ENCODE measurements at regions not wholly inside any gene's neighbourhood (a gene's known extent, or its start where the extent isn't known, plus 50 kb on each side); places are given as distances from the start of the nearest gene placed in this dataset.

DNA sequence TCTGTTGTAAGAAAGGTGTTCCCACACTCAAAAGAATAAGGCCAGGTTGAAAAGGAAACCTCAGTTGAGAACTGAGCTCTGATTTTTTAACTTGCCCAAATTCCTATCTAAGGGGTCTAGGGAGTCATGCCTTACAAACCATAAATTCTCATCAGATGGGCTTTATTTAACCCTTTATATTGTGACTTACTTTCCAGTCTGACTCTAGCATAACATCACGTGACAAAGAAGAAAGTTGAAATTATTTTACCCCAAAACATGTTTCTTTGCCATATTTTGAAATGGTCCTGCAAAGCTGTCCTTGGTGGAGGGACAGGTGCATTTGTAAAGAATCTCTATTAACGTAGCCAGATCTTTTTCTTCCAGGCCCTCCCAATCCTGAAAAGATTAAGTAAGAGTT, 411.7 kb downstream of the GALC start:
- no peaks in the 10 kb centered on the region for H3K36me3 Mint-ChIP-seq (ENCODE audit: low read depth)
- H3K4me1 Mint-ChIP-seq = no peaks in the 10 kb centered on the region
- no peak overlapping the region for H3K27ac Mint-ChIP-seq
- TF ChIP-seq, protein P1, sequence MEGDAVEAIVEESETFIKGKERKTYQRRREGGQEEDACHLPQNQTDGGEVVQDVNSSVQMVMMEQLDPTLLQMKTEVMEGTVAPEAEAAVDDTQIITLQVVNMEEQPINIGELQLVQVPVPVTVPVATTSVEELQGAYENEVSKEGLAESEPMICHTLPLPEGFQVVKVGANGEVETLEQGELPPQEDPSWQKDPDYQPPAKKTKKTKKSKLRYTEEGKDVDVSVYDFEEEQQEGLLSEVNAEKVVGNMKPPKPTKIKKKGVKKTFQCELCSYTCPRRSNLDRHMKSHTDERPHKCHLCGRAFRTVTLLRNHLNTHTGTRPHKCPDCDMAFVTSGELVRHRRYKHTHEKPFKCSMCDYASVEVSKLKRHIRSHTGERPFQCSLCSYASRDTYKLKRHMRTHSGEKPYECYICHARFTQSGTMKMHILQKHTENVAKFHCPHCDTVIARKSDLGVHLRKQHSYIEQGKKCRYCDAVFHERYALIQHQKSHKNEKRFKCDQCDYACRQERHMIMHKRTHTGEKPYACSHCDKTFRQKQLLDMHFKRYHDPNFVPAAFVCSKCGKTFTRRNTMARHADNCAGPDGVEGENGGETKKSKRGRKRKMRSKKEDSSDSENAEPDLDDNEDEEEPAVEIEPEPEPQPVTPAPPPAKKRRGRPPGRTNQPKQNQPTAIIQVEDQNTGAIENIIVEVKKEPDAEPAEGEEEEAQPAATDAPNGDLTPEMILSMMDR (IDR thresholded peaks at IDR 0.05) = no peak
- H3K27me3 Mint-ChIP-seq (ENCODE audit: low read depth, poor library complexity) = peaks cover 6% of the 10 kb centered on the region
- no peak overlapping the region for H3K4me3 Mint-ChIP-seq
- no peaks in the 10 kb centered on the region for H3K9me3 Mint-ChIP-seq
- DNase-seq = no peak

DNA sequence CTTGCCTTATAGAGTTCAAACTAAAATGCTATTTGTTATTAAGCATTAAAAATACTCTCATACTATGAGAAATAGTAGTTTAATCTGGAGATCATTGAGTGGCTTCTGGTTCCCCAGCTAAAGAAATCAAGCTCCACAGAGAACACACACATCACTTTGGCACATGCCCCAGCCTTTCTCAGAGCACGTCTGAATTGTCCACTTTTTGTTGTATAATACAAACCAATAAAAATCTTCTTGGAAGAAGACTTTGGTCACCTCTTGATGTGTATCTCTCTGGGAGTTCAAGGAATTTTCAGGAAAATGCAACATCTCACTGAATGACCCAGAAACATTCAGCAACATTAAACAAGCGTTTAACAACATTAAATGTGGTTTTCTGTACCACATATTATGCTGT, 413.9 kb downstream of the GALC start:
- Mint-ChIP-seq H3K27me3 (ENCODE audit: low read depth, poor library complexity) (peaks cover 7% of the 10 kb centered on the region), H3K4me3 (no peak overlapping the region), H3K36me3 (ENCODE audit: low read depth) (no peaks in the 10 kb centered on the region), H3K9me3 (no peaks in the 10 kb centered on the region), H3K4me1 (no peaks in the 10 kb centered on the region), H3K27ac (no peak overlapping the region)
- TF ChIP-seq, protein P1 (IDR thresholded peaks at IDR 0.05) = no peak
- no peak for DNase-seq

DNA sequence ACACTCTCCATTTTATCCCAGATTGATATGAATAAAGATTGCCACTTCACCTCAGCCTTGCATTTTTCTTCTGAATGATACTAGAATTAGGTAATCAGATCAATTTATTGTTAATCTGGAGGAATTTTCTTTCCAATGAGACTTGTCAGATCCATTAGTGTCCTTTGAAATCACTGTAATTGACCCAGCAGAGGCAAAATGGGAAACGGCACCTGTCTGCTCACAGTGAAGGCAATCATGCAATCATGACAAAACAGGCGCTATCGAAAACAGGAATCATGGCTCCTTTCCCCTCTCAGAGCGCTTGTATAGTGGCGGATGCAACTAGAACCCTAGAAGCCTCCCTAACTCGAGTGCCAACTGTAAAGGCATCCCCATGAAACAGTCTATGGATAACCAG, 417.6 kb downstream of the GALC start:
- H3K4me1 Mint-ChIP-seq = no peaks in the 10 kb centered on the region
- H3K9me3 Mint-ChIP-seq = no peaks in the 10 kb centered on the region
- no peak for DNase-seq
- no peak overlapping the region for H3K4me3 Mint-ChIP-seq
- peaks cover 10% of the 10 kb centered on the region for H3K27me3 Mint-ChIP-seq (ENCODE audit: low read depth, poor library complexity)
- no peaks in the 10 kb centered on the region for H3K36me3 Mint-ChIP-seq (ENCODE audit: low read depth)
- TF ChIP-seq, protein P1 (IDR thresholded peaks at IDR 0.05) = no peak
- no peak overlapping the region for H3K27ac Mint-ChIP-seq

DNA sequence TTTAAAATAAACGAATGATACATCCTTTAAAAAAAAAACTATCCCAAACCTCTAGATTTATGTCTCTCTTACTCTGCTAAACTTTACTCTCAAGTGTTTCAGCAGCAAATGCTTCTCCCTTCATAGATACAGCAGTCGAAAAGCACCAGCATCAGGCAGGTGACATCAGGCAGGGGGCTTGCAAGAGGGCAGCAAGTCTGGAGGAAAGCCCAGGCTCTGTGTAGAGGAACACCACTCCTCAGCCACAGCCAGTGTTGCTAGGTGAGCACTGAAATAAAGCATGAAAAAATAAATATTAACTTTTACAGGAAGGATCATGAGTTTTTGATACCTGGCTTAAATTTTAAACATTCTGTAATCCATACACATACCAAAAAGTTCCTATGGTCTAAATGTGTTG, 419.4 kb downstream of the GALC start:
- Mint-ChIP-seq H3K27ac (no peak overlapping the region), H3K4me3 (no peak overlapping the region), H3K9me3 (no peaks in the 10 kb centered on the region), H3K4me1 (no peaks in the 10 kb centered on the region), H3K27me3 (ENCODE audit: low read depth, poor library complexity) (peaks cover 4% of the 10 kb centered on the region), H3K36me3 (ENCODE audit: low read depth) (no peaks in the 10 kb centered on the region)
- no peak for DNase-seq
- TF ChIP-seq, protein P1 (IDR thresholded peaks at IDR 0.05) = no peak

DNA sequence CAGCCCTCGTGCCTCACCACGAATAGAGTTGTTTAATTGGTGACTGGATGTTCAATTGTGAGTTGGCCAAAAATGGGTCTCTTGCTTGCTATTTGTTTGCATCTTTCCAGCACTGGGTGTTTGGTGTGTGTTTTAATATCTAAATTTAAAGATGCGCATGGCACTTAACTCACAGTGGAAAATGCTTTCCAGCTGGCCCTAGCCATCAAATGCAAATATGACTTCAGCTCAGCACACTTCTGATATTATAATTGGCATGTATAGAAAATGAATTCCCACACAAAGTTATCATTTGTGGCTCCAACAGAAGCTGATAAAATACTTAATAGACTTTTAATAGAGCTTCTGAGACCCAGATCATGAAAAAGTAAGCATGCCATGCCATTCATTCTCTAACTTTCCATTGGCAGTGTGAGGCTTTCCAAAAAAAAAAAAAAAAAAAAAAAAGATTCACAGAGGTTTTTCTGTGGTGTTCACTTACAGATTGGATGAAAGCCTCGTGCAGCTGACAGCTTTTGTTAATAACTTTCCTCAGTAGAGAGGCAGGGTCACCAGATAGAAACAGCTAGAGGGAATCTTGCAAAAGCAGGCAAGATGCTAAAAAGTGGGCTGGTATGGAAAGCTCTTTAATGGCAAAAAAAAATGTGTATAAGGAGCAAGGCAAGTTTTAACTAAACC, 425.2 kb downstream of the GALC start:
- H3K36me3 Mint-ChIP-seq (ENCODE audit: low read depth) = no peaks in the 10 kb centered on the region
- H3K4me3 Mint-ChIP-seq = no peak overlapping the region
- no peak for DNase-seq
- no peak overlapping the region for H3K27ac Mint-ChIP-seq
- H3K4me1 Mint-ChIP-seq = peaks cover 12% of the 10 kb centered on the region
- peaks cover 8% of the 10 kb centered on the region for H3K9me3 Mint-ChIP-seq
- TF ChIP-seq, protein P1 (IDR thresholded peaks at IDR 0.05) = no peak
- no peaks in the 10 kb centered on the region for H3K27me3 Mint-ChIP-seq (ENCODE audit: low read depth, poor library complexity)

DNA sequence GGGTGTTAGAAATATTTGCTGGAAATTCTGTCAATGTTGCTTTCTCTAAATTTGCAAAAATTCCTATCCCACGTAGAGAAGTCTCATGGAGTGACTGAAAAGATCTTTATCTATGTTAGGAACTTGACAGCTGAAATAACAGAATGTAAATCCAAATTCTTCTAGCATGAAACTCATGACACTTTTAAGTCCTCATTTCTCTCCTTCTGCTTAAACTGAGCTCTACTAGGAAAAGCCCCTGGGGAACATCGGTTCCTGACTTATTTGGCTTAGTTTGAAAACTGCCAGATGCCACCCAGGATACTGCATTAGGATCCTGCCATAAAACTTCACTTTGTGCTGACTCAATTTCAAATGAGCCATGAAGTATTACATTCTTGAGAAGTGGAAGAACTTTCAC, 426.0 kb downstream of the GALC start:
- Mint-ChIP-seq H3K9me3 (peaks cover 13% of the 10 kb centered on the region), H3K4me3 (no peak overlapping the region), H3K27me3 (ENCODE audit: low read depth, poor library complexity) (peaks cover 3% of the 10 kb centered on the region), H3K27ac (peak overlapping the region; percentile 20), H3K36me3 (ENCODE audit: low read depth) (no peaks in the 10 kb centered on the region), H3K4me1 (peaks cover 12% of the 10 kb centered on the region)
- no peak for DNase-seq
- TF ChIP-seq, protein P1 (IDR thresholded peaks at IDR 0.05) = no peak

All from nephron progenitor cell (in vitro differentiated cells).